B cell (primary cell): ENCODE measurements at regions not wholly inside any gene's neighbourhood (a gene's known extent, or its start where the extent isn't known, plus 50 kb on each side); places are given as distances from the start of the nearest gene placed in this dataset.

ENCODE experiments used
- ATAC-seq: fragments of 200-7000 bp; cut with Tn5 transposase; one replicate; pipeline ENCODE4 v1.10.0; 2021; ENCODE audit warnings: low read depth, mild to moderate bottlenecking, moderate number of reproducible peaks, moderate library complexity
- CTCF ChIA-PET: fragments of 350-600 bp; sonication (Branson Sonifier 250); formaldehyde crosslinking; loops from one replicate; lab custom pipeline; 2021; ENCODE audit warnings: antibody characterized with exemption, inconsistent platforms; lab: Charles Lee
- POLR2A ChIA-PET: fragments of 350-600 bp; sonication (Branson Sonifier 250); formaldehyde crosslinking; loops from one replicate; lab custom pipeline; 2021; ENCODE audit warnings: antibody characterized with exemption; lab: Charles Lee
- DNase-seq: peaks from one replicate; pipeline ENCODE4 v3.0.0; 2013
- H2AFZ ChIP-seq: 2 replicates; pipeline ENCODE4 v1.6.1; 2012; ENCODE audit warnings: mild to moderate bottlenecking, low read depth, low read length; ENCODE audit not compliant: insufficient read depth, poor library complexity, severe bottlenecking
- H3K27ac ChIP-seq, 2 donors: 1 replicate in 1 of 2; 2 replicates in 1 of 2; pipeline ENCODE4 v1.5.1; 2012 to 2013; ENCODE audit warnings: low read length in 2 of 2, mild to moderate bottlenecking in 2 of 2, moderate library complexity in 1 of 2
- H3K27me3 ChIP-seq, 4 experiments: fragments of 200-600 bp in 1 of 4; sonication (generic) in 1 of 4; replicated peaks in 1 of 4; 1 replicate in 2 of 4; 2 replicates in 2 of 4; pipeline versions ENCODE4 v1.6.1 to v1.7.0; 2013 to 2016; ENCODE audit warnings: low read length in 3 of 4, mild to moderate bottlenecking in 2 of 4, mixed read lengths in 1 of 4, moderate library complexity in 1 of 4; ENCODE audit not compliant: insufficient read depth in 4 of 4, control insufficient read depth in 3 of 4; ENCODE audit errors: control extremely low read depth in 1 of 4
- H3K36me3 ChIP-seq, 2 experiments: replicated peaks in 1 of 2; 1 replicate in 1 of 2; 2 replicates in 1 of 2; pipeline versions ENCODE4 v1.6.1 to v1.7.1; 2013; ENCODE audit warnings: low read length in 1 of 2; ENCODE audit not compliant: insufficient read depth in 2 of 2, control insufficient read depth in 1 of 2; ENCODE audit errors: control extremely low read depth in 1 of 2, extremely low read depth in 1 of 2
- H3K4me1 ChIP-seq, 2 donors: fragments of 200-600 bp in 1 of 2; sonication (generic) in 1 of 2; 1 replicate in 1 of 2; 2 replicates in 1 of 2; pipeline versions ENCODE4 v1.5.1 to v1.6.1; 2013 to 2017; ENCODE audit warnings: low read length in 2 of 2; ENCODE audit not compliant: control insufficient read depth in 2 of 2, insufficient read depth in 2 of 2
- H3K4me2 ChIP-seq: replicated peaks from 2 replicates; pipeline ENCODE3; 2012; ENCODE audit warnings: mild to moderate bottlenecking, low read depth, low read length; ENCODE audit not compliant: poor library complexity, severe bottlenecking
- H3K4me3 ChIP-seq, 5 experiments: fragments of 200-600 bp in 1 of 5; sonication (generic) in 1 of 5; 1 replicate in 3 of 5; 2 replicates in 2 of 5; pipeline versions ENCODE4 v1.5.1 to v1.7.0; 2011 to 2016; ENCODE audit warnings: low read length in 4 of 5, mild to moderate bottlenecking in 4 of 5, low read depth in 2 of 5, control low read depth in 1 of 5, moderate library complexity in 1 of 5; ENCODE audit not compliant: insufficient read depth in 1 of 5; ENCODE audit errors: control extremely low read depth in 1 of 5, extremely low read depth in 1 of 5
- H3K79me2 ChIP-seq: fragments of 200-600 bp; sonication (generic); one replicate; pipeline ENCODE4 v1.6.0; 2016; ENCODE audit warnings: low read length; ENCODE audit not compliant: control insufficient read depth, insufficient read depth
- H3K9ac ChIP-seq: fragments of 200-600 bp; sonication (generic); 2 replicates; pipeline ENCODE4 v1.6.1; 2017; ENCODE audit warnings: mild to moderate bottlenecking, low read length, moderate library complexity
- H3K9me3 ChIP-seq, 3 donors: one replicate each; pipeline versions ENCODE4 v1.6.1 to v1.7.1; 2013; ENCODE audit warnings: low read length in 2 of 3; ENCODE audit not compliant: control insufficient read depth in 2 of 3, insufficient read depth in 1 of 3; ENCODE audit errors: control extremely low read depth in 1 of 3
- H4K20me1 ChIP-seq: 2 replicates; pipeline ENCODE4 v1.6.0; 2012; ENCODE audit warnings: mild to moderate bottlenecking, low read length; ENCODE audit not compliant: insufficient read depth, control insufficient read depth, poor library complexity, severe bottlenecking
- H3K27ac Mint-ChIP-seq: one replicate; pipeline ENCODE4 v1.8.0; 2021; ENCODE audit warnings: mixed read lengths
- H3K27me3 Mint-ChIP-seq: one replicate; pipeline ENCODE4 v1.8.0; 2021; ENCODE audit warnings: mixed read lengths
- H3K4me1 Mint-ChIP-seq: one replicate; pipeline ENCODE4 v1.8.0; 2021; ENCODE audit warnings: mixed read lengths
- H3K4me3 Mint-ChIP-seq: one replicate; pipeline ENCODE4 v1.8.0; 2021; ENCODE audit warnings: mixed read lengths
- H3K9me3 Mint-ChIP-seq: one replicate; pipeline ENCODE4 v1.8.0; 2022; ENCODE audit warnings: mixed read lengths; ENCODE audit not compliant: insufficient read depth
- EZH2 ChIP-seq: IDR thresholded peaks from 2 replicates; pipeline ENCODE4 v1.6.1; 2012; ENCODE audit warnings: borderline replicate concordance, low read depth, mild to moderate bottlenecking, moderate library complexity, low read length; ENCODE audit not compliant: insufficient read depth, poor library complexity, severe bottlenecking
- WGBS: methylation state at CpG from one replicate; pipeline ENCODE4 v1.1.5; 2013; ENCODE audit warnings: missing lambda C conversion rate; ENCODE audit not compliant: insufficient coverage; 5-methylcytosine and 5-hydroxymethylcytosine counted together
- intact Hi-C: fragments of 100-400 bp; cut with micrococcal nuclease; formaldehyde crosslinking; loops from one replicate; pipeline ENCODE4 v1.10.0; 2022
- TF ChIP-seq, protein P1 (sequence below): fragments of 200-600 bp; IDR thresholded peaks from one replicate; pipeline ENCODE4 v1.8.0; 2022; ENCODE audit warnings: antibody characterized with exemption, mild to moderate bottlenecking

DNA sequence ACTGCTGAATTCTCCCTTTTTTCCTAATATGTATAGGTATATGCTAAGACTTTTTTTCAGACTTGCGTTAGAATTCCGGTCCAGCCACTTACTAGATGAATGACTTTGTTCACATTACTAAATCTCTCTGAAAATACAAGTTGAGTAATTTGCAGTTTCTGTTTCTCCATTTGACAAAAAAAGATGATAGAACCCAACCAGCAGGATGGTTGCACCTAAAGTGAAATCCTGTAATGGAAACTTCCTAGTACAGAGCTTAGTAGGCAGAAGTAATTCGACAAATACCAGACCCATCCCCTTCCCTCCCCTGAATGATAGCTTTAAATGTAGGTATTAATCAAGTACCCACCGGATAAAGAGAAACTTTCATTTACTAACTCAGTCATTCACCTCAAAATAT, 113.6 kb upstream of the RAP1B start:
- H3K9me3 Mint-ChIP-seq, result no peaks in the 10 kb centered on the region
- no peak overlapping the region for H3K4me2 ChIP-seq

DNA sequence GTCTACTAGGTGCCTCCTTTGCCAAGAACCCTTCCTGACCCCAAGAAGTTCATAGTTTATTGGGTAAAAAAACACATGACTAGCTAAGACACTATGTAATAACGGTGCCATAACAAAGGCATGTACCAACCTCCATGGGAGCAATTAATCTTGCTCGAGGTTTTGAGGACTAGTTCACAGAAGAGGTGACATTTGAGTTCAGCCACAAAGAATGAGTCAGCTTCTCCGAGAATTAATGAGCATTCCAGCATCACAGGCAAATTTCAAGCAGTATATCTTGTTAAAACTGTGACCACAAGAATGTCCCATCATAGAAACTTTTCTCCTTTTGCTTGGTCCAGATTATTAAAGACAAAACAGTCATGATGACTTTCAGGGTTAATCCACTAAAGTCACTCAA, 113.0 kb upstream of the RAP1B start:
- H3K4me1 ChIP-seq, result no peaks in the 10 kb centered on the region
- Mint-ChIP-seq H3K4me1 (peaks cover 7% of the 10 kb centered on the region), H3K9me3 (no peaks in the 10 kb centered on the region), H3K4me3 (no peak overlapping the region), H3K27ac (no peak overlapping the region), H3K27me3 (peaks cover 8% of the 10 kb centered on the region)
- no peak overlapping the region for H3K9ac ChIP-seq
- no peaks in the 10 kb centered on the region for H3K27me3 ChIP-seq
- H3K36me3 ChIP-seq, result no peaks in the 10 kb centered on the region
- TF ChIP-seq, protein P1, sequence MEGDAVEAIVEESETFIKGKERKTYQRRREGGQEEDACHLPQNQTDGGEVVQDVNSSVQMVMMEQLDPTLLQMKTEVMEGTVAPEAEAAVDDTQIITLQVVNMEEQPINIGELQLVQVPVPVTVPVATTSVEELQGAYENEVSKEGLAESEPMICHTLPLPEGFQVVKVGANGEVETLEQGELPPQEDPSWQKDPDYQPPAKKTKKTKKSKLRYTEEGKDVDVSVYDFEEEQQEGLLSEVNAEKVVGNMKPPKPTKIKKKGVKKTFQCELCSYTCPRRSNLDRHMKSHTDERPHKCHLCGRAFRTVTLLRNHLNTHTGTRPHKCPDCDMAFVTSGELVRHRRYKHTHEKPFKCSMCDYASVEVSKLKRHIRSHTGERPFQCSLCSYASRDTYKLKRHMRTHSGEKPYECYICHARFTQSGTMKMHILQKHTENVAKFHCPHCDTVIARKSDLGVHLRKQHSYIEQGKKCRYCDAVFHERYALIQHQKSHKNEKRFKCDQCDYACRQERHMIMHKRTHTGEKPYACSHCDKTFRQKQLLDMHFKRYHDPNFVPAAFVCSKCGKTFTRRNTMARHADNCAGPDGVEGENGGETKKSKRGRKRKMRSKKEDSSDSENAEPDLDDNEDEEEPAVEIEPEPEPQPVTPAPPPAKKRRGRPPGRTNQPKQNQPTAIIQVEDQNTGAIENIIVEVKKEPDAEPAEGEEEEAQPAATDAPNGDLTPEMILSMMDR, result no peak
- TF ChIP-seq EZH2, result no peak
- no peaks in the 10 kb centered on the region for H3K79me2 ChIP-seq
- H3K4me3 ChIP-seq, result no peak overlapping the region
- DNase-seq (no peak), ATAC-seq (no peak)
- intact Hi-C loops, result no loop called here
- CTCF ChIA-PET, result no interaction called here
- H3K27ac ChIP-seq, result no peak overlapping the region
- WGBS, result 0% methylated on average over 2 of the region's 3 CpGs
- no peaks in the 10 kb centered on the region for H4K20me1 ChIP-seq
- POLR2A ChIA-PET, result no interaction called here
- H3K4me2 ChIP-seq, result no peak overlapping the region
- no peaks in the 10 kb centered on the region for H3K9me3 ChIP-seq
- H2AFZ ChIP-seq, result no peak overlapping the region

More for the DNA sequence above, 113.6 kb upstream of the RAP1B start:
- Histone ChIP-seq H3K4me1 (no peaks in the 10 kb centered on the region), H3K27ac (no peak overlapping the region), H3K9me3 (no peaks in the 10 kb centered on the region), H3K79me2 (no peaks in the 10 kb centered on the region), H3K9ac (no peak overlapping the region), H3K4me3 (no peak overlapping the region), H3K36me3 (no peaks in the 10 kb centered on the region), H2AFZ (no peak overlapping the region), H4K20me1 (no peaks in the 10 kb centered on the region), H3K27me3 (no peaks in the 10 kb centered on the region)
- Mint-ChIP-seq H3K27me3 (peaks cover 8% of the 10 kb centered on the region), H3K4me3 (no peak overlapping the region), H3K4me1 (peaks cover 7% of the 10 kb centered on the region), H3K27ac (no peak overlapping the region)
- TF ChIP-seq, protein P1, result no peak
- TF ChIP-seq EZH2, result no peak
- intact Hi-C loops, result no loop called here
- WGBS, result no CpG with 5 or more reads among the region's 4 CpGs
- POLR2A ChIA-PET, result no interaction called here
- DNase-seq, result no peak
- CTCF ChIA-PET, result no interaction called here
- no peak for ATAC-seq
